PC-9 (cell line): ENCODE measurements at regions not wholly inside any gene's neighbourhood (a gene's known extent, or its start where the extent isn't known, plus 50 kb on each side); places are given as distances from the start of the nearest gene placed in this dataset.

ENCODE experiments used
- BruUV-seq: library from RNA; stranded (reverse); fragments of 400-500 nt; replicated peaks from 2 replicates; lab custom pipeline; 2021; lab: Mats Ljungman, UMichigan
- CTCF ChIA-PET: fragments of 300-600 bp; sonication (Branson Sonifier 250); formaldehyde crosslinking; loops from one replicate; lab custom pipeline; 2022; ENCODE audit warnings: antibody characterized with exemption; lab: Charles Lee
- POLR2A ChIA-PET: fragments of 300-600 bp; sonication (Branson Sonifier 250); formaldehyde crosslinking; loops from one replicate; lab custom pipeline; 2022; ENCODE audit warnings: antibody characterized with exemption; ENCODE audit not compliant: unreplicated experiment; lab: Charles Lee
- DNase-seq, 2 experiments: peaks; one replicate each; pipeline versions ENCODE4 v3.0.0 to v3.0.0-alpha.2; 2015 to 2022; ENCODE audit warnings: mixed read lengths in 1 of 2
- H2AFZ ChIP-seq: fragments of 200-600 bp; sonication (generic); 2 replicates; pipeline ENCODE4 v1.8.1; 2017; ENCODE audit warnings: antibody characterized with exemption
- H3F3A ChIP-seq: fragments of 200-600 bp; sonication (generic); 2 replicates; pipeline ENCODE4 v1.8.1; 2017; ENCODE audit warnings: antibody characterized with exemption, mild to moderate bottlenecking, low read depth; ENCODE audit not compliant: insufficient read depth
- H3K27ac ChIP-seq: fragments of 200-600 bp; sonication (generic); 2 replicates; pipeline ENCODE4 v1.6.1; 2016; ENCODE audit warnings: mixed run types
- H3K27me3 ChIP-seq: fragments of 200-600 bp; sonication (generic); 2 replicates; pipeline ENCODE4 v1.6.1; 2016; ENCODE audit warnings: low read depth, mixed run types; ENCODE audit not compliant: insufficient read depth
- H3K36me3 ChIP-seq: fragments of 200-600 bp; sonication (generic); 2 replicates; pipeline ENCODE4 v1.6.1; 2016; ENCODE audit warnings: low read depth, mixed run types
- H3K4me1 ChIP-seq: fragments of 200-600 bp; sonication (generic); replicated peaks from 2 replicates; pipeline ENCODE4 v1.6.1; 2016; ENCODE audit warnings: mixed run types; ENCODE audit not compliant: insufficient read depth
- H3K4me2 ChIP-seq: fragments of 200-600 bp; sonication (generic); 2 replicates; pipeline ENCODE4 v1.6.1; 2017; ENCODE audit warnings: mixed run types
- H3K4me3 ChIP-seq: fragments of 200-600 bp; sonication (generic); 2 replicates; pipeline ENCODE4 v1.6.1; 2016; ENCODE audit warnings: mixed run types
- H3K79me2 ChIP-seq: fragments of 200-600 bp; sonication (generic); 2 replicates; pipeline ENCODE4 v1.6.1; 2017; ENCODE audit warnings: low read depth, mixed run types
- H3K9me2 ChIP-seq: fragments of 200-600 bp; sonication (generic); 2 replicates; pipeline ENCODE4 v1.8.1; 2017; ENCODE audit warnings: mild to moderate bottlenecking; ENCODE audit not compliant: insufficient read depth
- H3K9me3 ChIP-seq: fragments of 200-600 bp; sonication (generic); 2 replicates; pipeline ENCODE4 v1.8.1; 2016; ENCODE audit warnings: low read depth; ENCODE audit not compliant: insufficient read depth
- H4K20me1 ChIP-seq: fragments of 200-600 bp; sonication (generic); 2 replicates; pipeline ENCODE4 v1.8.1; 2017; ENCODE audit not compliant: insufficient read depth
- EZH2 ChIP-seq: fragments of 200-600 bp; sonication (generic); IDR thresholded peaks from 2 replicates; pipeline ENCODE4 v1.8.0; 2017; ENCODE audit warnings: antibody characterized with exemption, low read depth
- intact Hi-C: fragments of 100-400 bp; cut with micrococcal nuclease; formaldehyde crosslinking; loops from one replicate; pipeline ENCODE4 v1.10.0; 2022; ENCODE audit not compliant: unreplicated experiment
- TF ChIP-seq, protein P1 (sequence below): fragments of 200-600 bp; sonication (generic); conservative IDR thresholded peaks from 2 replicates; pipeline ENCODE4 v1.6.1; 2017; ENCODE audit warnings: mixed run types, antibody characterized with exemption, mild to moderate bottlenecking, moderate library complexity

GRCh38 chr9:99348289-99348688 is 126.2 kb downstream of the SEC61B start:
- no peaks in the 10 kb centered on the region for H3K27me3 ChIP-seq
- H3K27ac ChIP-seq: no peak overlapping the region
- TF ChIP-seq, protein P1, sequence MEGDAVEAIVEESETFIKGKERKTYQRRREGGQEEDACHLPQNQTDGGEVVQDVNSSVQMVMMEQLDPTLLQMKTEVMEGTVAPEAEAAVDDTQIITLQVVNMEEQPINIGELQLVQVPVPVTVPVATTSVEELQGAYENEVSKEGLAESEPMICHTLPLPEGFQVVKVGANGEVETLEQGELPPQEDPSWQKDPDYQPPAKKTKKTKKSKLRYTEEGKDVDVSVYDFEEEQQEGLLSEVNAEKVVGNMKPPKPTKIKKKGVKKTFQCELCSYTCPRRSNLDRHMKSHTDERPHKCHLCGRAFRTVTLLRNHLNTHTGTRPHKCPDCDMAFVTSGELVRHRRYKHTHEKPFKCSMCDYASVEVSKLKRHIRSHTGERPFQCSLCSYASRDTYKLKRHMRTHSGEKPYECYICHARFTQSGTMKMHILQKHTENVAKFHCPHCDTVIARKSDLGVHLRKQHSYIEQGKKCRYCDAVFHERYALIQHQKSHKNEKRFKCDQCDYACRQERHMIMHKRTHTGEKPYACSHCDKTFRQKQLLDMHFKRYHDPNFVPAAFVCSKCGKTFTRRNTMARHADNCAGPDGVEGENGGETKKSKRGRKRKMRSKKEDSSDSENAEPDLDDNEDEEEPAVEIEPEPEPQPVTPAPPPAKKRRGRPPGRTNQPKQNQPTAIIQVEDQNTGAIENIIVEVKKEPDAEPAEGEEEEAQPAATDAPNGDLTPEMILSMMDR: no peak
- no peak for TF ChIP-seq EZH2
- H4K20me1 ChIP-seq: no peaks in the 10 kb centered on the region
- 0 out of 2 replicates have a peak, but pooled peaks cover 3% of the 10 kb centered on the region for H3F3A ChIP-seq
- no TSS peak for BruUV-seq
- no peaks in the 10 kb centered on the region for H3K36me3 ChIP-seq
- H3K9me2 ChIP-seq: no peaks in the 10 kb centered on the region
- H3K4me2 ChIP-seq: no peak overlapping the region
- no peak for DNase-seq
- peaks cover 11% of the 10 kb centered on the region; the same call in 1 of the 2 replicates for H3K4me1 ChIP-seq
- CTCF ChIA-PET: no interaction called here
- H2AFZ ChIP-seq: no peak overlapping the region
- H3K4me3 ChIP-seq: no peak overlapping the region
- no peaks in the 10 kb centered on the region for H3K79me2 ChIP-seq
- intact Hi-C loops: no loop called here
- H3K9me3 ChIP-seq: no peaks in the 10 kb centered on the region
- POLR2A ChIA-PET: no interaction called here

- BruUV-seq: no TSS peak
- Histone ChIP-seq H2AFZ (no peak overlapping the region), H3K9me2 (no peaks in the 10 kb centered on the region), H3K27ac (no peak overlapping the region), H4K20me1 (no peaks in the 10 kb centered on the region), H3K36me3 (no peaks in the 10 kb centered on the region), H3K4me1 (peaks cover 18% of the 10 kb centered on the region; the same call in 1 of the 2 replicates), H3F3A (0 out of 2 replicates have a peak, but pooled peaks cover 3% of the 10 kb centered on the region), H3K4me2 (no peak overlapping the region), H3K4me3 (no peak overlapping the region), H3K9me3 (no peaks in the 10 kb centered on the region), H3K79me2 (no peaks in the 10 kb centered on the region), H3K27me3 (no peaks in the 10 kb centered on the region)
- ChIA-PET POLR2A (no interaction called here), CTCF (no interaction called here)
- no peak for DNase-seq
- intact Hi-C loops: no loop called here
- TF ChIP-seq EZH2: no peak
- TF ChIP-seq, protein P1: no peak
These were observed 127.8 kb downstream of the SEC61B start for GRCh38 chr9:99349870-99350269.

GRCh38 chr9:99350461-99350860 is 128.4 kb downstream of the SEC61B start:
- Histone ChIP-seq H3K4me2 (no peak overlapping the region), H2AFZ (no peak overlapping the region), H3K4me1 (peaks cover 16% of the 10 kb centered on the region; the same call in 1 of the 2 replicates), H3K4me3 (no peak overlapping the region), H3F3A (0 out of 2 replicates have a peak, but pooled peaks cover 3% of the 10 kb centered on the region), H3K79me2 (no peaks in the 10 kb centered on the region), H3K27ac (no peak overlapping the region), H3K9me3 (no peaks in the 10 kb centered on the region), H3K27me3 (no peaks in the 10 kb centered on the region), H4K20me1 (no peaks in the 10 kb centered on the region), H3K9me2 (no peaks in the 10 kb centered on the region), H3K36me3 (no peaks in the 10 kb centered on the region)
- TF ChIP-seq, protein P1: no peak
- no peak for TF ChIP-seq EZH2
- CTCF ChIA-PET: no interaction called here
- intact Hi-C loops: no loop called here
- no TSS peak for BruUV-seq
- POLR2A ChIA-PET: no interaction called here
- DNase-seq: no peak
